Right ventricle myocardium inferior (tissue), 1 donor: ENCODE measurements at regions not wholly inside any gene's neighbourhood (a gene's known extent, or its start where the extent isn't known, plus 50 kb on each side); places are given as distances from the start of the nearest gene placed in this dataset.
"Not testable (repeated sequence)": the region's sequence is repeated elsewhere in the genome, so short reads cannot be mapped to it uniquely, and the experiment has no call there.

Experiments used
- ATAC-seq: fragments of 200-7000 bp; cut with Tn5 transposase; one replicate; pipeline ENCODE4 v1.9.1; 2020; ENCODE audit warnings: mild to moderate bottlenecking, moderate library complexity
- DNase-seq: peaks from one replicate; pipeline ENCODE4 v3.0.0; 2021; ENCODE audit errors: missing footprints
- intact Hi-C: fragments of 100-400 bp; cut with DNase I; formaldehyde crosslinking; loops from one replicate; pipeline ENCODE4 v1.11.0; 2022
- donor health status: DM: no; HTN: yes; CAD: no; lungs with severe emphysema.

DNA sequence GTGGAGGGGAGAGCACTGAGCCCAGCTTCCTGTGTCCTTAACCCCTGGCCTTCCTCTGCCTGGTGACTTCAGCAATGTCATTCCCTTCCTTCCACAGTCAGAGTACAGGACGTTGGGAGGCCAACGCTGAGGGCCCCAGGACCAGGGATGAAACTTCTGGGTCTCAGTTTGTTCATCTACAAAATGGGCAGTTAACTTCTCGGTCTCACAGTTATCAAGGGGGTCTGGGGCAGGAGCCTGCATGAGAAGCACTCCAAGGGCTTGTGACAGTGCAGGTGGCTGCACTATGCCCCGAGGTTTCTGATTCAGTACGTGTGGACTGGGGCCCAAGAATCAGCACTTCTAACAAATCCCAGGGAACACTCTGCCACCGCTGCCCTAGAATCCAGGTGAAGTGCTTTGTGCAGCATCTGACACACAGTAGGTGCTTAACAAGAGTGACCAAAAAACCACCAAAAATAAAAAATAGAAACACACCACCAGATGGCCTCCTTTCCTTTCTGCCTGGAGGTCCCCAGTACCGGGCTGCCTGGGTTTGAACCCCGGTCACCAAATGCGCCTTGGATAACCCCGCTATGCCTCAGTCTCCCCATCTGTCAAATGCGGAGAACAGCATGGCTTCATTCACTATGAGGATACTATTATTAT is 80.4 kb downstream of the RFLNA start:
- ATAC-seq (no peak), DNase-seq (no peak)
- intact Hi-C loops = no loop called here

DNA sequence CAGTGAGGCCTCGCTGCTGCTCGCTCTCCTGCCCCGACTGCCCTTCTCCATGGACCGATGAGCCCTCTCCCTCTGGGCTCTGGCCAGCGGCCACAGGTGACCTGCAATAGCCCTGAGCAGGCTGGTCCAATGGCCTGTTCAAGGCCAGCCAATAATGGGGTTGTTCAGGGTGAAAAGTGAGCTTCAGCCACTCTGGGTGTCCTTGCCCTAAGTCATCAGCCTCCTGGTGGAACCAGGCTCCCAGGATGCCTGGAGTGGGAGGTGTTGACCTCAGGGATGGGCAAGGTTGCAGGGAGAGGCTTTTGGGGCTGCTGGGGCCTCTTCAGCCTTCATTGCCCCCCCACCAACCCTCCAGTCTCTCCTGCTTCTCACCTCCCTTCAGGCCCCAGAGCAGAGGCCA is 79.7 kb downstream of the RFLNA start:
- intact Hi-C loops = no loop called here
- ATAC-seq (no peak), DNase-seq (no peak)

DNA sequence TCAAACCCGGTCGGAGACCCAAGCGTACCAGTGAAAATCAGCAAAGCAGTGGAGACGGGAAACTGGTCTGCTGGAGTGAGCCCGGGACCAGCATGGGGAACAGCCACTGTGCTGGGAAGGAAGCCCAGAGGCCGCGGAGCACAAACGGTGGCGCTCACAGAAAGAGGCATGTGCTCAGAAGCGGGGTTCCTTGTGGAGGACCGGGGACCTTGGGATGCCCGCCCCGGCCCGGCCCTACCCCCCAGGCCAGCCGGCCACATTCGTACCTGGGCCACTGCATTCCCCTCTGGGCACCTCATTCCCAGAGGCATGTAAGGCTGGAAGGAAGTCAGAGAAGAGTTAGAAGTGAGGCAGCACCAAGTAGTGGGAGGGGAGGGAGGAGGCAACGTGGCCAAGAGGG is 79.3 kb downstream of the RFLNA start:
- DNase-seq (no peak), ATAC-seq (no peak)
- intact Hi-C loops = no loop called here

DNA sequence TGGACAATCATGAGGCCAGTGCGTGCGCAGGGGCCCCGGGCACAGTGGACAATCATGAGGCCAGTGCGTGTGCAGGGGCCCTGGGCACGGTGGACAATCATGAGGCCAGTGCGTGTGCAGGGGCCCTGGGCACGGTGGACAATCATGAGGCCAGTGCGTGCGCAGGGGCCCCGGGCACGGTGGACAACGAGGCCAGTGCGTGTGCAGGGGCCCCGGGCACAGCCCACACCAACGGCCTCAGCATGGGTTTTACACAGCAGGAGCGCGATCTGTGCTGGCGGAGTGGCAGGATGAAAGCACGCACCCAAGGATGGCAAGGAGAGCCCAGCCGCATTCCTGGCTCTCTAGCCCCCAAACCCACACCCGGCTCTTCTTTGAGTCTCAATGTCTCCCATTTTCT is 78.8 kb downstream of the RFLNA start:
- intact Hi-C loops, DNase-seq, ATAC-seq: not testable (repeated sequence)

DNA sequence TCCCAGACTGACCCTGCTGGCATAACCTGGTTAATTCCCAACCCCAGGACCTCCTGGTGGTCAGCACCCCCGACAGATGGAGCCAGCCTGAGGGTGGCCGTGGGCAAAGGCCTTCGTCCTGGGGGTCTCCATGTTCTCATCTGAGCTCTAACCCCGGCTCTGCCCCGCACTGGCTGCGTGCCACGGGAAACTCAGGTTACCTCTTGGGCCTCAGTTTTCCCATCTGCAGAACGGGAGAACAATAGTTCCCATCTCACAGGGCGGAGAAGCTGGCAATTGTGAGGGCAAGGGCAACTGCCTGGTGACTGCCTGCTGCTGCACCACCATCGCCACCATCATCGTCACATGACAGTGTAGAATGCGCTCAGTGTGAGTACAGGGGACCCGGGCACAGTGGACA is 77.9 kb downstream of the RFLNA start:
- no peak for ATAC-seq
- no peak for DNase-seq
- intact Hi-C loops = no loop called here

DNA sequence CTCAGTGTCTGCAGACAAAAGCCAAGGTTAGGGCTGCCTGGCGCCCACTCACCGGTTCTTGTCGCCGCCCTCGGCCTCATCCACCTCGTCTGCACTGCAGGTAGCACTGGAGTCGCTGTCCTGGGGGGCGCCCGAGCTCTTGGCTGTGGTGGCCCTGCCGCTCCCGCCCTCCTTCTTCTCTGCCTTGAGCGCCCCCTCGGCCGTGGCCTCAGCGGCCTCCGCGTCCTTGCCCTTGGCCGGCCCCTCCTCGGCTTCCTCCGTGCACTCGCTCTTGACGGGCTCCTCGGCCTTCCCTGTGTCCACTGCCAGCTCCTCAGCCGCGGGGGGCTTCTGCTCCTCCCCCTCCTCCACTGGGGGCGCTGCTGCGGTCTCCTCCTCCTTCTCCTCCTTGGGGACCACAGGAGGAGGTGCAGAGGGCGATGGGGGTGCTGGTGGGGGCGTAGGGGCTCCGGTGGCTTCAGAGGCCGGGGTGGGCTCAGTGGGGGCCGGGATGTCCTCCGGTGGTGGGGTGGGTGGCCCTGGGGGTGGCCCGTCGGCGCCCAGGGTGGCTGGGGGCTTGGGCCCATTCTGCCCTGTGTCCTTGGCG is 77.2 kb downstream of the RFLNA start:
- DNase-seq = no peak
- intact Hi-C loops = no loop called here
- ATAC-seq = no peak

DNA sequence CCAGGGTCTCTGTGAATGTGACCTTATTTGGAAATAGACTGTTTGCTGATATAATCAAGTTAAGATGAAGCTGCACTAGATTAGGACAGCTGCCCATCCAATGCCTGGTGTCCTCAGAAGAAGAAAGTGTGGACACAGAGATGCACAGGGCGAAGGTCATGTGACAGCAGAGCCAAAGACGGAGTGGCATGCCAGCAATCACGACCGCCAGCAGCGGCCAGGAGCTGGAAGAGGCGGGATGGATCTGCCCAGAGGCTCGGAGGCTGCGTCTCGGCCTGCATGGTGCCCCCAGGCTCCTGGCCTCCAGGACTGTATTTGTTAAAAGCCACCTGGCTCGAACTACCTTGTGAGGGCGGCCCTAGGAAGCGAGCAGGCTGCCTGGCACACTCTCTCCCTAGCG is 76.5 kb downstream of the RFLNA start:
- DNase-seq (no peak), ATAC-seq (no peak)
- intact Hi-C loops = no loop called here

DNA sequence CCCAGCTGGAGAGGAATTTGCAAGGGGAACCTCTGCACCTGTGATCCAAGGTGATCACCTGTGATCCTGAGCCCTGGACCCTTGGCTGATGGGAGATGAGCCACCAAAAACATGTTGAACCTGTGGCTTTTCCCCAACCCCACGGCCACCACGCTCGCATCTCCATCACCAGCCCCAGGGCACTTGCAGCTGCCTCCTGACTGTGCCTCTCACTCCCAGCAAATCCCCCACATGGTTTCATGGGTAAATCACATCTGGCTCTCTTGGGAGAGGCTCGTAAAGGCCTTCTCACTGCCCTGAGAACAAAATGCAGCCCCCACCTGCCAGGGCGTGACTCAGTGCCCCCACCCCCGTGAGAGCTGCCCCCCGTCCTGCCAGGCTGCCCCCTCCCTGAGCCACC is 76.0 kb downstream of the RFLNA start:
- ATAC-seq = no peak
- no peak for DNase-seq
- intact Hi-C loops = no loop called here

DNA sequence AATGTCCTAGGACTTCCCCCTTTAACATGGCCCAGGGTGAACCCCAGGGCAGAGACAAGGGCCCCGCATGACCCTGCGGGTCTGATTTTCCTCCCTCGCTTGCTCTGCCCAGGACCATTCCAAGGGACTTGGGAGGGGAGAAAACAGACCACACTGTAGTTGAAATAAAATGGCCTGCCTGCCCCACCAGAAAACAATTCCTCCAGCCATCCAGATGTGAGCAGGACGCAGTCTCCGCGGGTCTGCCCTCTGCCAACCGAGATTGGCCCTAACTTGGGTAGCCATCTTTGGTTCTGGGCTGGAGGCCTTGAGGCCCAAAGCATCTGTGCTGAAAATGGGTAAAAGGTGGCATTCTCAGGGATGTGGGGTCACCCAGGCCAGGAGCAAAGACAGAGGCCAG is 75.5 kb downstream of the RFLNA start:
- no peak for ATAC-seq
- no peak for DNase-seq
- intact Hi-C loops = no loop called here

DNA sequence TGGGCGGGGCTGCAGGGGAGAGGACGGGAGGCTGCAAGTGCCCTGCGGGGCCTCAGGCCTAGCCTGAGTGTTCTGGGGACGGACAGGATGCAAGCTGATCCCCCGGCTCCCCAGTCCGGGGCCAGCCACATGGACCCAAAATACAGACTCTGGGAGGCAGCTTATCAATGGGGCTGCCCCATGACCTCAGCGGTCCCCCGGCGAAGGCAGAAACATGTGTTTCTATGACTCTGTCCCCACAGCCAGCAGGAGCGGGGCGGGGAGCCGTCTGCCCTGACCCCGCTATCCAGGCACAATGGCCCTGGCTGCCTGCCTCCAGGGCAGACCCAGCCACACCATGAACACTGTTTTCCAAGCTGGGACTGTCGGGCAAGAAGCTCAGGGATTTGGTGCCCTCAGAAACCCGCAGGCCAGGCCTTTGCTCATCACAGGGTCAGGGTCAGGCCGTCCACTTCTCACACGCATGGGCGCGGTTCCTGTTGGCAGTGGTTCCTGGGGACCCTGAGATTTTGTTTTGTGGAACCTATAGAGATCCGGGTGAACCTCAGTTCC is 75.0 kb downstream of the RFLNA start:
- ATAC-seq (peak; percentile 77), DNase-seq (peak; percentile 90)
- intact Hi-C loops = loop anchor here (5.0 kb wide), 2 partner anchors 52 to 147 kb away; no protein-coding TSS in a partner anchor

DNA sequence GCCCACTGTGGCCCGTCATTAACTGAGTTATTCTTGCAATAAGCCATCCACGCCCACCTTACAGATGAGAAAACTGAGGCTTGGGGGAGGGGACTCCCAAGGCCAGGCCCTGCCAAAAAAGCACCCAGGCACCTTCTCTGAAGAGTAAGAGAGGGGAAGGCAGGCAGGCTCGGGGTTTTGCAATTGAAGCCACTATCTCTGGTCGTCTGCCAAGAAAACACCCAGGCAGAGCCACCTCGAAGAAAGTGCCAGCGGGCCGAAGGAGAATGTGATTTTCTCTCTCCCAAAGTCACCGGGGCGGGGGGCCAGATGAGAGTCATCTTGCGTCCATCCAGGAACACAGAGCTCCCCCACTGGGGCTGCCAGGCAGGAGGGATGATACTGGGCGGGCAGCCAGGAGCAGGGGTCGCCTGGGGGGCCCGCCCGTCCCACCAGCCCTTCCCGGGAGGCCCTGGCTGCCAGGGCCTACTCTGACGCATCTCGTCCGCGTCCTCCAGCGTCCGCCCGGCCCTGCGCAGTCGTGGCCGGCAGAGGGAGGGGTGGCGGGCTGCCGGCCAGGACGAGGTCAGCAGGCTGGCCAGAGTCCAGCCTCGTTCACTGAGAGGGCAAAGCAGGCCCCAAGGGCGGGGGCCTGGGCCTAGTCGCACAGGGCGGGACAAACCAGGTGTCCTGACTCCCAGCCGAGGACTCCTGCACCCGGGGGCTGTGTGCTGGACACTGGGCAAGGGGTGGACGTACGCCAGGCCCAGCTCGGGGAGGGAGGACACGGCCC is 74.3 kb downstream of the RFLNA start:
- ATAC-seq = peak; percentile 85

DNA sequence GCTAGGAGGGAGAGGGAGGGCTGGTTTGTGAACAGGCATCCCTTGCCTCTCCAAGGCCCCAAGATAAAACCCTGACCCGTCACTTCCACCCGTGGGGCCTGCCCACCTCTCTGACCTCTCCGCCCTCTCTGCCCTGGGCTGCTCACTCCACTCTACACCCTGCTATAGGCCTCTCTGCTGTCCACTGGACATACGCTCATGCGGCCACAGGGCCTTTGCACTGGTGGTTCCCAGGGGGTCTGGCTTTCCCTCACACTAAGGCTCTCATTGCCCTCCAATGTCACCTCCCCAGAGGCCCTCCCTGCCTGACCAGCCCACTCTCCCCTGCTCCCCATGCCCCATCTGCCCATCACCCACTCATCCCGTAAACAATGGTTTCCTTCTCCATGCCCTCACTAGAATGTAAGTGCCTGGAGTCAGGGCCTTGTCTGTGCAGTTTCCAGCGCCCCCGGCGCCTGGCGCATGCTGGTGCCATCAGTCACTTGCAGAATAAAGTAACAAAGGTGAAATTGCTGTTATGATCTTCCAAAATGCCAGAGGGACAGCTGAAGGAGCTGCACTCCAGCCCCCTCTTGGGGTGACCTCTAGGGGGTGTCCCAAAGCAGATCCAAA is 73.6 kb downstream of the RFLNA start:
- intact Hi-C loops = loop anchor here (5.0 kb wide), 2 partner anchors 54 to 149 kb away; no protein-coding TSS in a partner anchor
- ATAC-seq = no peak
- DNase-seq = no peak

More for the DNA sequence above, 74.3 kb downstream of the RFLNA start:
- intact Hi-C loops = loop anchor here (5.0 kb wide), 2 partner anchors 53 to 148 kb away; no protein-coding TSS in a partner anchor
- peak; percentile 94 for DNase-seq

DNA sequence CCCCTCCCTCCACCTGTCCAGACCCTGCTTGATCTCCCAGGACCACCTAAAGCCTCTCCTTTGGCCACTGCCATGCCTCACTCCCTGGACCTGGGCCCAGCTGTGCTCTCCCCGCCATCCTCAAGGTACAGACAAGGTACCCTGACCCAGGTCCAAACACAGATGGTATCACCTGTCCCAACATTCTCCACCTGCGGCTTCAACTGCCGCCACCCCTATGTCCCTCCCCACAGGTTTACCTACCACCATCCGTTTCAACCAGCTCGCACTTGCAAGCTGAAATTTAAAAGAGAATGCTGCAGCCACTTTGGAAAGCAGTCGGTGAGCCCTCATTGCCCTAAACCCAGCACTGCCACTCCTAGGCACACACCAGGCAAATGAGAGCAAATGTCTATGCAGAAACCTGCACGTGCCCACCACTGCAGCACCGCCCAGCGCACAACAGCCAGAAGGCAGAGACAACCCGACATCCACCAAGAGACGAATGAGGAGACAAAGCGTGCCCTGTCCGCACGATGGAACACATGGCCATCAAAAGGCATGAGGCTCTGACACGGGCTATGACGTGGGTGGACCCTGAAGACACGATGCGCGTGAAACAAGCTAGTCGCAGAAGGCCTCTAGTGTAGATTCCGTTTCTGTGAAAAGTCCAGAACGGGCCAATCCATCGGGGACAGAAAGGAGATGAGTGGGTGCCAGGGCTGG is 71.0 kb downstream of the RFLNA start:
- no peak for ATAC-seq
- intact Hi-C loops = loop anchor here (5.0 kb wide), 2 partner anchors 56 to 151 kb away; no protein-coding TSS in a partner anchor
- no peak for DNase-seq
